ENCODE measurements at regions not wholly inside any gene's neighbourhood (a gene's known extent, or its start where the extent isn't known, plus 50 kb on each side); places are given as distances from the start of the nearest gene placed in this dataset.

DNA sequence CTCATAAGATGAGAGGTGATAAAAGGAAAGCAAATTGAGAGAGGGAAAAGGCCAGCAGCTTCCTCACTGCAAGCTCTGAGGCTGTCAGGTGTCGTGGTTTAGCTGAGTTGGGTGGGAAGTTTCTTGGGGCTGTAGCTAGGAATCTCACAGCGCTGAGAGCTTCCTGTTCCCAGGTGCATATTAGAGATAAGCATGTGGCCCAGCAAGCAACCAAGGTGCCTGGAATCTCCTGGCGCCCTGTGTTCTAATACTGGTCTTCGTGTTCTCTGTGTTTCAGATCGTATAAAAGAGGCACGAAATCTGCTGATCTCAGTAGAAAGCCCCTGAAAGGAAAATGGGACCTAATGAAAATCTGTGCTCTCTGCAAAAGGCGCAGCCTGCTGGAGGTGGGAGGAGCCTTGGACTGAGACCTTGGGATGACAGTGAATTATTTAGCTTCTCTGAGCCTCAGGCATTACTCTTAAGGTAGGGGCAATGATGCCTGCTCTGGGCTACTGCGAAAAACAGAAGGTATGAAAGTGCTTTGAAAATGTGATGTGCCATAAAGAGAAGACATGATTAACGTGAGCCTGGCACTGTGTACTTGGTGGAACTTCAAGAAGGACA, 499.9 kb downstream of the TBL1XR1 start:
- no peak for DNase-seq

GRCh38 chr3:176696816-176697215, 500.5 kb downstream of the TBL1XR1 start:
- DNase-seq = peak; percentile 30

GRCh38 chr3:176692966-176693785, 504.1 kb downstream of the TBL1XR1 start:
- peak; percentile 30 for DNase-seq

DNA sequence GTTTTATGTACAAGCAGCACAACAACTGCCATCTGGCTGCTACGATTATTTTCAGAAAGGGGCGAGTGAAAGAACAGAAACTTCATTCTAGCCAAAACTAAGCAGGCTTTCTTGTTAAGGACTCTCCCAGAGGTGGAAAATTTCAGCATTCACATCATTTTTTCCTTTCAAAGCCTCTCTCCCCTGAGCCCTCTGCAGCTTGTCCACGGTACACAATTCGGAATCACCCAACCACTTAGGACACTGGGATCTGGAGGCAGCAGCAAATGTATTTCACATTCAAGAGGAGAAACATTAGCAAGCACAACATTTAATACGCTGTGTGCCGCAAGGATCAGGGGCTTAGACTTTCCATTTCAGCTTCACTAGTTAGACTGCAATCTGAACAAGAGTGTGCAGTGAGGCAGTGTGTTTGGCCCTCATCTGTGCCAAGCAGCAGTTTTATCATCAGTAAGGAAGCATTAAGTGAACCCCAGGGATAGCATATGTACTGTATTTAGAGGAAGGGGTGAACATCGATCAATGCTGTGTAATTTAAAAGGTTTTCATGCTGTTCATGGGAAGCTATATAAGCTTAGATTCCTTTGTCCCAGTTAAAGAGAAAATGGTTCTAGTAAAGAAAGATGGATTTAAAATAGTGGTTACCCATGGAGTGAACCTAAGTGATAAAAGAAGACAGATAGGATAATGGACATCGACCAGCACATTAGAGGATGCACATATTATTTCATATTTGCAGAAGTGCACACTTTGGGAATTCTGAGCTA, 504.9 kb downstream of the TBL1XR1 start:
- peak; percentile 60 for DNase-seq

GRCh38 chr3:176690083-176690869, 507.0 kb downstream of the TBL1XR1 start:
- peak; percentile 76 for DNase-seq

- no peak for DNase-seq
Measured at GRCh38 chr3:176687754-176688153, 509.5 kb downstream of the TBL1XR1 start.

DNA sequence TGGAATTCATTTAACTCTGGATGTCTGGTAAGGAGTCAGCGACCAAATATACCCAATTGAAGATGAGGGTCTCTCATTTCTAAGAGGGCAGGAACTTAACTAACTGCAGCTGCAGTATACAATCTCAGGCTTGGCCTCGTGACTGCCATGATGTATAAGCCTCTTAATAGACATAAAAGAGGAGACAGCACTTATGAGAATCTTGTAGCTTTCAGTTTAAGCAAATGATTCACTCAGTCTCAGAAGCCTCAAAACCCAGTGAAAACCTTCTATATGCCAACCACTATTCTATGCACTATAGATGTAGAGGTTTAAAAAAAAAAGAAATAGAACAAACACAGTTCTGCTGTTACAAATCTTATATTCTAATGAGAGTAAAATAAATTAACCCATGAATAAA, 513.9 kb downstream of the TBL1XR1 start:
- no peak for DNase-seq

DNA sequence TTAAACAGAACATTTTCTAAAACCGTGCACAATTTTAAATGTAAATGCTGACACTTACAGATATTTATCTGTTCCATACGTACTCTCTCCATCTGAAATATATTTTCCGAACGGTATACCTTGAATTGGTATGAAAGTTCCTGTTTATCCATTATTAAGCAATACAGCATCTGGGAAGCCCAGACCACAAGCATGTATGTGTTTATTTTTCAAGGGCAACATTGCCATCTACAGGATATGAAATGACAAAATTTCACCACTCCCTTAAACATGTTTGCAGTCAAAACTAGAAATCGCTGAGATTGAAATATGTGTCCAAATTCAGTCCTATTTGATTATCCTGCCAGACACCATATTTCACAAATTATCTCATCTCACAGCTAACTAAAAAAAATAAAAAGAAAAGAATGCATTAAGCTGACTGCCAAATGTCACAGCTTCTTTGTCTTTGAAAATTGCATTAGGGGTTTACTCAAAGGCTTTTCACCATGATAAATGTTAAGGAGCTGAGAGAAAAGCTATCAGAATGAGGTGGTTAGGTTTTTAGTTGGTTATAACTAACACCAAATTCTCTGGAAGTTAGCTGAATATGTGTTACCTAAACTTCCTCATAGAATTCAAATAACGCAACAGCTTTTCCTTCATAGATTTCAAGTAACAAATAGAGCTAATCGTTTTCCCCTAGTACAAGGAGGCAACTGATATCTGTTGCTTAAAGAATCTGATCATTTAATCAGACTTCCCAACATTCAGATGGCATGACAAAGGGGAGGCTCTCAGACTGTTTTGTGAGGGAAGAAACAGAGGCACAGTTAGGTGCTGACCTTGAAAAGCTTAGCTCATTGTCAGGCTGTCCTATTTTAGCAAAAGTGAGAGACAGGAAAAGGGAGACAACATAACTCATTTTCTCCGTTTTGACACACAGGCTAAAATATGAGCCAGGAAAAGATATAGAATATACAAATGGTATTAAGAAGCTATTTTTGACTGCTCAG, 533.1 kb downstream of the TBL1XR1 start:
- DNase-seq = peak; percentile 74

DNA sequence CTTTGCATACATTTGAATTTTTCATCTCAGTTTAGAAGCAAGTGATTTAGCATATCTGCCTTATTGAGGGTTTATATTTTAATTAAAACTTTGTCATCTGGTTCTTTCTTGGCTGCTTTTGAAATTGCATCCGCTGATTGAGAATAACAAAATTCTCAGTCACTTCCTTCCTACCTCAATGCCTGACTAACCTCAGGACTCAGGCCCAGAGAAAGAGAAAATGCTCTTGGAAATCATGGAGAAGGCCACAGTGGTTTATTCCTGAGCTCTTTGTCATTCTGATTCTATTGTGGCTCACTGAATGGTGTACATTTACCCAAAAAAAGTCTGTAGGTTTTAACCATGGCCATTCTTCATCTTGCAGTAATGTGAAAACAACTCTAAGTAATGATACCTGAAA, 533.9 kb downstream of the TBL1XR1 start:
- DNase-seq = no peak

DNA sequence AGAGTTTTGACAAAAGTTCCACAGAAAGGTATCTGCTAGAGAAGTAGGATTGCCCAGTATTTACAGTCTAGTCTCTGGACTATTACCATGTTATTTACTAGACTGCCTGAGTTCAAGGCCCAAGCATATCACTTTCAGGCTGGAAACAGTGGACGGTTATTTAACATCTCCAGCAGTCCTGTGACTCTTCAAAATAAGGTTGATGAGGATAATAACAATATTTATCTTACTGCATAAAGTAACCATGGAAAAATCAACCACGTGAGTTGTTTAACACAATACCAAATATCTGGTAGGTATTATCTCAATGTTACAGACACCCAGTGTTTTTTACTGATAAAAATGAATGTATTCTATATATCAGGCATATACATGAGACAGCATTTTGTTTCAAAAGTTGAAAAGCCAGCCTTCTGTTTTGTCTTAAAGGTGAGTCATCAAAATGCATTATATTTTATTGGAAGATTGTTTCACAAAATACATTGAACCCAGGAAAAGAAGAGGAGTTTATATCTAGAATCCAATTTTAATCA, 535.8 kb downstream of the TBL1XR1 start:
- no peak for DNase-seq

GRCh38 chr3:176655404-176656094, 541.7 kb downstream of the TBL1XR1 start:
- DNase-seq = no peak

GRCh38 chr3:176651622-176652021, 545.7 kb downstream of the TBL1XR1 start:
- DNase-seq = no peak

- peak; percentile 3 for DNase-seq
Measured at GRCh38 chr3:176650478-176650877, 546.8 kb downstream of the TBL1XR1 start.

GRCh38 chr3:176647987-176648386, 549.3 kb downstream of the TBL1XR1 start:
- no peak for DNase-seq

GRCh38 chr3:176633511-176633910, 563.8 kb downstream of the TBL1XR1 start:
- no peak for DNase-seq

GRCh38 chr3:176632925-176633324, 564.4 kb downstream of the TBL1XR1 start:
- no peak for DNase-seq

DNA sequence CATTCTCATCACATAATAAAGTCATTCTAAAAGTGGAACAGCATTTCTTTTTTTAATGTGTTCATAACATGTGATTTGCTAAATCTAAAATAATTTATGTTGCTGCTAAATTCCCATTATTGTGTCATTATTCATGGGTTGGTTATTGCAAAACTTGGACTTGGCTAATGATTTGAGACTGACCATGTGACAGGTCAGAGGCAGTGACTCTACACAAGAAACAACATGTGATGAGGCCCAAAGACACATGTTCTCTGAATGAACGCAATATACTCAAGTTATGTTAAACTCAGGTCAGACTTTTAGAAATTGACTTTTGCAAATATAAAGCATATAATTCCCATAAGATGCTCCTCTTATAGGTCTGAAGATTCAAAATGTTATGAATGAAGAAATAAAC, 566.1 kb downstream of the TBL1XR1 start:
- DNase-seq = no peak

- DNase-seq = no peak
Measured at GRCh38 chr3:176628101-176628639, 569.1 kb downstream of the TBL1XR1 start.

GRCh38 chr3:176623468-176624150, 573.7 kb downstream of the TBL1XR1 start:
- peak; percentile 4 for DNase-seq

GRCh38 chr3:176619833-176620232, 577.4 kb downstream of the TBL1XR1 start:
- DNase-seq = no peak

Data from eye (tissue), 1 donor.